Mesendoderm (in vitro differentiated cells): ENCODE measurements at regions not wholly inside any gene's neighbourhood (a gene's known extent, or its start where the extent isn't known, plus 50 kb on each side); places are given as distances from the start of the nearest gene placed in this dataset.

Experiments
- DNase-seq: peaks from one replicate; pipeline ENCODE4 v3.0.0; 2013
- H2AK5ac ChIP-seq: 2 replicates; pipeline ENCODE4 v1.6.1; 2013; ENCODE audit warnings: low read length, inconsistent platforms
- H2BK120ac ChIP-seq: 2 replicates; pipeline ENCODE4 v1.6.1; 2013; ENCODE audit warnings: low read depth, mild to moderate bottlenecking, low read length, moderate library complexity, mixed read lengths
- H2BK15ac ChIP-seq: replicated peaks from 2 replicates; pipeline ENCODE4 v1.6.1; 2013; ENCODE audit warnings: low read depth, mild to moderate bottlenecking, moderate library complexity
- H2BK5ac ChIP-seq: 2 replicates; pipeline ENCODE4 v1.6.1; 2013; ENCODE audit warnings: low read length, inconsistent platforms
- H3K18ac ChIP-seq: 2 replicates; pipeline ENCODE4 v1.6.1; 2013; ENCODE audit warnings: mild to moderate bottlenecking, low read length, mixed read lengths
- H3K23ac ChIP-seq: one replicate; pipeline ENCODE4 v1.6.1; 2013; ENCODE audit warnings: low read length
- H3K27ac ChIP-seq: 2 replicates; pipeline ENCODE4 v1.5.1; 2013; ENCODE audit warnings: low read depth, mild to moderate bottlenecking, inconsistent platforms, low read length, moderate library complexity
- H3K27me3 ChIP-seq: 2 replicates; pipeline ENCODE4 v1.6.1; 2013; ENCODE audit warnings: low read length, control low read depth, mild to moderate bottlenecking, inconsistent platforms; ENCODE audit not compliant: insufficient read depth, poor library complexity
- H3K36me3 ChIP-seq: 2 replicates; pipeline ENCODE4 v1.6.1; 2013; ENCODE audit warnings: low read length, inconsistent platforms; ENCODE audit not compliant: control insufficient read depth, insufficient read depth
- H3K4ac ChIP-seq: one replicate; pipeline ENCODE4 v1.6.1; 2013; ENCODE audit warnings: low read depth, mild to moderate bottlenecking, low read length, moderate library complexity
- H3K4me1 ChIP-seq: 2 replicates; pipeline ENCODE4 v1.6.1; 2013; ENCODE audit warnings: low read depth, low read length, inconsistent platforms; ENCODE audit not compliant: control insufficient read depth
- H3K4me2 ChIP-seq: 2 replicates; pipeline ENCODE4 v1.6.1; 2013; ENCODE audit warnings: low read length
- H3K4me3 ChIP-seq: 2 replicates; pipeline ENCODE4 v1.5.1; 2013; ENCODE audit warnings: mild to moderate bottlenecking, low read length
- H3K56ac ChIP-seq: one replicate; pipeline ENCODE4 v1.6.1; 2013; ENCODE audit warnings: low read length
- H3K79me1 ChIP-seq: 2 replicates; pipeline ENCODE4 v1.6.1; 2013; ENCODE audit warnings: low read length, inconsistent platforms
- H3K79me2 ChIP-seq: 2 replicates; pipeline ENCODE4 v1.6.1; 2013; ENCODE audit warnings: mild to moderate bottlenecking, low read length; ENCODE audit not compliant: control insufficient read depth, insufficient read depth
- H3K9ac ChIP-seq: 2 replicates; pipeline ENCODE4 v1.6.1; 2013; ENCODE audit warnings: low read length, inconsistent platforms
- H4K5ac ChIP-seq: one replicate; pipeline ENCODE4 v1.6.1; 2013; ENCODE audit warnings: low read length
- H4K8ac ChIP-seq: one replicate; pipeline ENCODE4 v1.6.1; 2013; ENCODE audit warnings: low read depth, mild to moderate bottlenecking, control low read depth, low read length, moderate library complexity
- WGBS: extraction: QIAGEN DNeasy Blood & Tissue Kit; methylation state at CpG from one replicate; pipeline ENCODE4 v1.1.7; 2013; ENCODE audit warnings: low lambda C conversion rate, missing lambda C conversion rate; ENCODE audit not compliant: insufficient coverage; ENCODE audit errors: extremely low coverage; 5-methylcytosine and 5-hydroxymethylcytosine counted together

- Histone ChIP-seq H3K27me3 (no peaks in the 10 kb centered on the region), H3K79me2 (no peaks in the 10 kb centered on the region), H2BK15ac (no peak overlapping the region), H3K56ac (no peak overlapping the region), H2AK5ac (no peak overlapping the region), H3K18ac (no peak overlapping the region), H2BK120ac (no peak overlapping the region), H3K27ac (no peak overlapping the region), H3K4me2 (no peak overlapping the region), H3K4me3 (no peak overlapping the region), H3K23ac (no peak overlapping the region), H2BK5ac (no peak overlapping the region), H3K9ac (no peak overlapping the region), H3K4ac (no peak overlapping the region), H3K79me1 (no peaks in the 10 kb centered on the region), H4K8ac (no peak overlapping the region), H3K36me3 (no peaks in the 10 kb centered on the region), H4K5ac (no peak overlapping the region), H3K4me1 (no peaks in the 10 kb centered on the region)
- WGBS = no CpG with 5 or more reads among the region's 11 CpGs
- DNase-seq = no peak
These were observed 136.4 kb upstream of the CMC1 start for GRCh38 chr3:28104896-28105534.

DNA sequence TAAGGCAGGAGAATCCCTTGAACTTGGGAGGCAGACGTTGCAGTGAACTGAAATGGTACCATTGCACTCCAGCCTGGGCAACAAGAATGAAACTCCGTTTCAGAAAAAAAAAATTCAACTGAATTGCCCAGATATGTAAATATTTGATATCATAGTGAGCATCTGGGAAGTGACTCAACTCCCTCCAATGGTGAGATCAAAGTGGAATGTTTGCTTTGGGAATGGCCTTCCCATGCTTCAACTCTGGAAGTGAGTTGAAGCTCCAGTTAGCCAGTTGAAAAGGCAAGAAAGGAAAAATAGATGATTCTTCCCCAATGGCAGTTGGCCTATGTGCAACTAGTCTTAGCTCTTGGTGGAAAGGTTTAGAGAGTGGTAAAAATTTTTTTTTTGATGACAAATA, 131.6 kb upstream of the CMC1 start:
- Histone ChIP-seq H3K27me3 (no peaks in the 10 kb centered on the region), H2AK5ac (no peak overlapping the region), H3K27ac (no peak overlapping the region), H2BK120ac (no peak overlapping the region), H3K79me2 (no peaks in the 10 kb centered on the region), H3K4ac (no peak overlapping the region), H2BK15ac (no peak overlapping the region), H3K79me1 (no peaks in the 10 kb centered on the region), H4K5ac (no peak overlapping the region), H3K23ac (no peak overlapping the region), H3K56ac (no peak overlapping the region), H3K4me1 (no peaks in the 10 kb centered on the region), H3K4me2 (no peak overlapping the region), H2BK5ac (no peak overlapping the region), H3K18ac (no peak overlapping the region), H4K8ac (no peak overlapping the region), H3K9ac (no peak overlapping the region), H3K36me3 (no peaks in the 10 kb centered on the region), H3K4me3 (no peak overlapping the region)
- no peak for DNase-seq
- WGBS = no CpG with 5 or more reads among the region's 2 CpGs

DNA sequence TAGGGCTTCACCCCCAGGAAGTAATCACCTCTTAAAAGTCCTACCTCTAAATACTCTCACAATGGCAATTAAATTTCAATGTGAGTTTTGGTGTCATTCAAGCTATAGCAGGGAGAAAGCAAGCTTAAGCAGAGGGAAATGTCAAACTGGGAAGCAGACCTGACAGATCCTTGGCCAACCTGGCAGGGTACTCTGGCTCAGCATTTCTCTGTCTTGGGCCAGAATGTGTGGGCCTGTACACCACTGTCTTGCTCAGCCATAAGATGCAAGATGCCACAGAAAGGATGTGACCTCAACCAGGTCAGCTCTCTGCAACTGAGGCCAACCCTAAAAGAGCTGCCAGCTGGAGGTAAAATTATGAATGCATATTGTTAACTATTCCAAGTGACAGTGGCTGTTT, 130.6 kb upstream of the CMC1 start:
- H3K27ac ChIP-seq = no peak overlapping the region
- H2BK5ac ChIP-seq = no peak overlapping the region
- H2BK120ac ChIP-seq = no peak overlapping the region
- H4K8ac ChIP-seq = no peak overlapping the region
- H3K23ac ChIP-seq = no peak overlapping the region
- no peak overlapping the region for H4K5ac ChIP-seq
- no peaks in the 10 kb centered on the region for H3K4me1 ChIP-seq
- no peaks in the 10 kb centered on the region for H3K36me3 ChIP-seq
- no peak overlapping the region for H2BK15ac ChIP-seq
- H3K79me2 ChIP-seq = no peaks in the 10 kb centered on the region
- no peak overlapping the region for H2AK5ac ChIP-seq
- H3K56ac ChIP-seq = no peak overlapping the region
- no peak overlapping the region for H3K18ac ChIP-seq
- no peaks in the 10 kb centered on the region for H3K79me1 ChIP-seq
- H3K9ac ChIP-seq = no peak overlapping the region
- H3K4me3 ChIP-seq = no peak overlapping the region
- no peak overlapping the region for H3K4me2 ChIP-seq
- no peaks in the 10 kb centered on the region for H3K27me3 ChIP-seq
- no peak overlapping the region for H3K4ac ChIP-seq
- no peak for DNase-seq

DNA sequence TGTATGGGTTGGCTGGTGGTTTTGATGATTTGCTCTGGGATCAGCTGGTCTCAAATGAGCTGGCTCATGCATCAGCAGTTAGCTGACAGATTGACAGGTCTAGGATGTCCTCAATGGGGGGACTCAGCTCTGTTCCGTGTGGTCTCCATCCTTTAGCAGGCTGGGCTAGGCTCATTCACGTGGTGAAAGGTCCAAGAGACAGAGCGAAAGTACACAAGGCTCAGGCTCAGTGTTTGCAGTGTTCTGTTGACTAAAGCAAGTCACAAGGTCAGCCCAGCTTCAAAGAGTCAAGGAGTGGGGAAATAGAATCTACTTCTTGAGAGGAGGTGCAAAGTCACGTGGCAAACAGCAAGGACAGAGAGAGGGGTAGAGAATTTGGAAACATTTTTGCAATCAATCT, 126.5 kb upstream of the CMC1 start:
- Histone ChIP-seq H3K4me1 (no peaks in the 10 kb centered on the region), H3K27me3 (no peaks in the 10 kb centered on the region), H3K18ac (no peak overlapping the region), H2BK15ac (no peak overlapping the region), H3K79me1 (no peaks in the 10 kb centered on the region), H3K23ac (no peak overlapping the region), H2AK5ac (no peak overlapping the region), H3K4me2 (no peak overlapping the region), H3K27ac (no peak overlapping the region), H3K36me3 (no peaks in the 10 kb centered on the region), H2BK120ac (no peak overlapping the region), H4K5ac (no peak overlapping the region), H3K9ac (no peak overlapping the region), H2BK5ac (no peak overlapping the region), H3K79me2 (no peaks in the 10 kb centered on the region), H4K8ac (no peak overlapping the region), H3K56ac (no peak overlapping the region), H3K4ac (no peak overlapping the region), H3K4me3 (no peak overlapping the region)
- DNase-seq = no peak
- WGBS = no CpG with 5 or more reads among the region's 4 CpGs

- WGBS = no CpG with 5 or more reads among the region's 1 CpG
- H3K18ac ChIP-seq = no peak overlapping the region
- H3K4me1 ChIP-seq = no peaks in the 10 kb centered on the region
- no peak overlapping the region for H2BK120ac ChIP-seq
- no peak overlapping the region for H4K8ac ChIP-seq
- no peak overlapping the region for H3K4ac ChIP-seq
- no peak overlapping the region for H3K9ac ChIP-seq
- no peak overlapping the region for H3K4me2 ChIP-seq
- H2BK15ac ChIP-seq = no peak overlapping the region
- no peaks in the 10 kb centered on the region for H3K36me3 ChIP-seq
- DNase-seq = no peak
- H2AK5ac ChIP-seq = no peak overlapping the region
- no peak overlapping the region for H4K5ac ChIP-seq
- H3K27ac ChIP-seq = no peak overlapping the region
- no peaks in the 10 kb centered on the region for H3K79me1 ChIP-seq
- H3K56ac ChIP-seq = no peak overlapping the region
- no peak overlapping the region for H3K23ac ChIP-seq
- no peaks in the 10 kb centered on the region for H3K27me3 ChIP-seq
- H3K4me3 ChIP-seq = no peak overlapping the region
- no peaks in the 10 kb centered on the region for H3K79me2 ChIP-seq
- H2BK5ac ChIP-seq = no peak overlapping the region
These were observed 126.1 kb upstream of the CMC1 start for GRCh38 chr3:28115316-28115715.

- Histone ChIP-seq H3K18ac (no peak overlapping the region), H3K4me3 (no peak overlapping the region), H2AK5ac (no peak overlapping the region), H3K27me3 (no peaks in the 10 kb centered on the region), H3K79me1 (no peaks in the 10 kb centered on the region), H3K4me2 (no peak overlapping the region), H3K56ac (no peak overlapping the region), H2BK15ac (no peak overlapping the region), H4K5ac (no peak overlapping the region), H2BK5ac (no peak overlapping the region), H3K27ac (no peak overlapping the region), H3K4ac (no peak overlapping the region), H3K9ac (no peak overlapping the region), H2BK120ac (no peak overlapping the region), H4K8ac (no peak overlapping the region), H3K36me3 (no peaks in the 10 kb centered on the region), H3K23ac (no peak overlapping the region), H3K79me2 (no peaks in the 10 kb centered on the region), H3K4me1 (no peaks in the 10 kb centered on the region)
- DNase-seq = no peak
- no CpG with 5 or more reads among the region's 2 CpGs for WGBS
These were observed 123.8 kb upstream of the CMC1 start for GRCh38 chr3:28117598-28117997.
